Cardiac fibroblast (primary cell): ENCODE measurements at regions not wholly inside any gene's neighbourhood (a gene's known extent, or its start where the extent isn't known, plus 50 kb on each side); places are given as distances from the start of the nearest gene placed in this dataset.

Experiments used
- DNase-seq, 2 donors: peaks; one replicate each; pipeline versions ENCODE4 v3.0.0 to v3.0.0-alpha.2; 2010; ENCODE audit warnings: low read depth in 2 of 2
- H3K4me3 ChIP-seq, 2 donors: replicated peaks in 1 of 2; 1 replicate in 1 of 2; 2 replicates in 1 of 2; pipeline ENCODE4 v1.5.1; 2011; ENCODE audit warnings: low read depth in 2 of 2, low read length in 2 of 2, mild to moderate bottlenecking in 2 of 2, moderate library complexity in 1 of 2
- TF ChIP-seq, protein P1 (sequence below): IDR thresholded peaks from one replicate; pipeline ENCODE4 v1.5.1; 2011; ENCODE audit warnings: low read depth, mild to moderate bottlenecking, low read length, inconsistent platforms

DNA sequence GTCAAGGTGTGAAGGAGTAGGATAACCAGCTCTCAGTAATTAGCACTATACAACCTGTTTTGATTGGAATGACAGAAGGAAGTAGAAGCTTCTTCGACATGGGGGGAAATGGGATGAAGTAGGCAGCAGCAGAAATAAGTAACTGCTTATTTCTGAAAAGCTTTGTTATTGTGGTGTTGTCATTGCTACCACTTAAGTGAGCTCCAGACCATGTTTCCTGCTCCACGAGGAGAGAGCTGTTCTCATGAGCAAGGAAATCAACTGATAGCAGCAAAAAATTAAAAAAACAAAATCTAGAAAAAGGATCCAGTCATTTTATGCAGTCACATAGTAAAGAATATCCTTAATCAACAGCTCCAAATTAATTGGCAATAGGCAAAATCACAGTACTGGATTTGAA lies 106.1 kb upstream of the TLL1 start:
- no peak overlapping the region for H3K4me3 ChIP-seq
- TF ChIP-seq, protein P1, sequence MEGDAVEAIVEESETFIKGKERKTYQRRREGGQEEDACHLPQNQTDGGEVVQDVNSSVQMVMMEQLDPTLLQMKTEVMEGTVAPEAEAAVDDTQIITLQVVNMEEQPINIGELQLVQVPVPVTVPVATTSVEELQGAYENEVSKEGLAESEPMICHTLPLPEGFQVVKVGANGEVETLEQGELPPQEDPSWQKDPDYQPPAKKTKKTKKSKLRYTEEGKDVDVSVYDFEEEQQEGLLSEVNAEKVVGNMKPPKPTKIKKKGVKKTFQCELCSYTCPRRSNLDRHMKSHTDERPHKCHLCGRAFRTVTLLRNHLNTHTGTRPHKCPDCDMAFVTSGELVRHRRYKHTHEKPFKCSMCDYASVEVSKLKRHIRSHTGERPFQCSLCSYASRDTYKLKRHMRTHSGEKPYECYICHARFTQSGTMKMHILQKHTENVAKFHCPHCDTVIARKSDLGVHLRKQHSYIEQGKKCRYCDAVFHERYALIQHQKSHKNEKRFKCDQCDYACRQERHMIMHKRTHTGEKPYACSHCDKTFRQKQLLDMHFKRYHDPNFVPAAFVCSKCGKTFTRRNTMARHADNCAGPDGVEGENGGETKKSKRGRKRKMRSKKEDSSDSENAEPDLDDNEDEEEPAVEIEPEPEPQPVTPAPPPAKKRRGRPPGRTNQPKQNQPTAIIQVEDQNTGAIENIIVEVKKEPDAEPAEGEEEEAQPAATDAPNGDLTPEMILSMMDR: no peak
- DNase-seq: no peak

DNA sequence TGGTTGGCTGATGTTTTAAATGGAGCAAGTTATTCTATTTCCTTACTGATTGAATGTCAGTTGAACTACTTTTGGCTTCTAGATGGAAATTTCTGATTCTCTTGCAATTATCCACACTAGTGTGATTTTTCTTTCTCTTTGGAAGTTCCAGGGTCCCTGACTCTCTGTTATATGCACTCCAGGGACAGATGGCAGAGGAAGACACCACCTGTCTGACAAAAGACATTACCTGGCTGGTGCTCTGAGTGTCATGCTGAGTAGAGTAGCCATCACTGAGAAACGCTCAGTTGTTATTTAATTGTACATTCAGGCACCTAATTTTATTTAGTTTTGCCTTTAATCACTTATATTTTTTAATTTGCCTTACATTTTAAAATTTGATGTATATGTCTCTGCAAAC lies 105.4 kb upstream of the TLL1 start:
- DNase-seq: no peak
- TF ChIP-seq, protein P1: no peak
- no peak overlapping the region for H3K4me3 ChIP-seq

GRCh38 chr4:165768281-165768680 lies 104.8 kb upstream of the TLL1 start:
- no peak for DNase-seq
- H3K4me3 ChIP-seq: no peak overlapping the region
- TF ChIP-seq, protein P1: no peak

DNA sequence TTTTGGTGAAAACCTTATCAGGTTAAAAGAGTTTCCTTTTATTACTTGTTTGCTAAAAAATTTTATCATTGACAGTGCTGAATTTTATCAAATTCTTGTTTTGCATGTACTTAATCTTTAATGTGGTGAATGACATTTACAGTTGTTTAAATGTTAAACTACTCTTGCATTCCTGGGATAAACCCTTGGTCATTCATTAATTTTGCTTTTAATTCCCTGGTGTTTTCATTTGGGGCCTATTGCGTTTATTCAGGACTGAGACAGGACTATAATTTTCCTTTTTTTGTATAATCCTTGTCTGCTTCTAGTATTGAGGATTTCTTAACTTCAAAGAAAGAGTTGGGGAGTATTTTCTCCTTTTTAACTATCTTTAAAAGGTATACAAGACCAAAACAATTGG lies 98.7 kb upstream of the TLL1 start:
- no peak for DNase-seq
- no peak overlapping the region for H3K4me3 ChIP-seq
- TF ChIP-seq, protein P1: no peak

- TF ChIP-seq, protein P1: no peak
- no peak overlapping the region for H3K4me3 ChIP-seq
- DNase-seq: peak in 1 of 2 donors; percentile 22
Observed at GRCh38 chr4:165779950-165780670, 92.9 kb upstream of the TLL1 start.

- H3K4me3 ChIP-seq: no peak overlapping the region
- TF ChIP-seq, protein P1: no peak
- DNase-seq: no peak
Observed at GRCh38 chr4:165780735-165781134, 92.3 kb upstream of the TLL1 start.

DNA sequence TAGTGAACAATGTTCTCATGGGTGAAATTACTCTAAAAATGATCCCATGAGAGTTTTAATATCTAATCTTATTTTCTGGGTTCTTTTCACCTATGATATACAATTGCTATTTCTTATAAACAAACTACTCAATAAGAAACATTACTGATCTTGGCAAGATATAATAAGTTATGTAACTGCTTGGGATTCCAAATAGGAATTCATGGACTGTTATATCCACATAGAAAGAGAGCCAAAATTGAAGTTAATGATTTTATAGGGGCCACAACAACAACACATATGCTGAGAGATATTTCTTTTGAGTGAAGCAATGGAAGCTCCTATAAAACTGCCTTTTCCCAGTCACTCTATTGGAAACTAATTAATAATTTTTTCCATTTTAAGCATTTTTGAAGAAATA lies 90.4 kb upstream of the TLL1 start:
- no peak for DNase-seq
- no peak overlapping the region for H3K4me3 ChIP-seq
- TF ChIP-seq, protein P1: no peak
